BE2C (cell line): ENCODE measurements at regions not wholly inside any gene's neighbourhood (a gene's known extent, or its start where the extent isn't known, plus 50 kb on each side); places are given as distances from the start of the nearest gene placed in this dataset.

Source experiments
- DNase-seq: peaks from one replicate; pipeline ENCODE4 v3.0.0-alpha.2; 2020
- H3K27me3 ChIP-seq: fragments of 250-450 bp; sonication (Bioruptor Pico); 2 replicates; pipeline ENCODE4 v1.5.1; 2020; ENCODE audit warnings: mild to moderate bottlenecking
- H3K36me3 ChIP-seq: fragments of 250-450 bp; sonication (Bioruptor Pico); 2 replicates; pipeline ENCODE4 v1.5.1; 2020; ENCODE audit warnings: mild to moderate bottlenecking
- H3K4me1 ChIP-seq: fragments of 250-450 bp; sonication (Bioruptor Pico); 2 replicates; pipeline ENCODE4 v1.5.1; 2020
- H3K4me3 ChIP-seq: 2 replicates; pipeline ENCODE4 v1.5.1; 2011; ENCODE audit warnings: low read depth, low read length
- H3K9me3 ChIP-seq: fragments of 250-450 bp; sonication (Bioruptor Pico); 2 replicates; pipeline ENCODE4 v1.5.1; 2020
- CTCF ChIP-seq: IDR thresholded peaks from 2 replicates; pipeline ENCODE4 v1.5.1; 2012; ENCODE audit warnings: mild to moderate bottlenecking, low read depth, low read length

- H3K4me3 ChIP-seq = no peak overlapping the region
- no peaks in the 10 kb centered on the region; the same call in 1 of the 2 replicates for H3K27me3 ChIP-seq
- TF ChIP-seq CTCF = no peak
- no peak for DNase-seq
- no peaks in the 10 kb centered on the region for H3K4me1 ChIP-seq
- no peaks in the 10 kb centered on the region for H3K36me3 ChIP-seq
- no peaks in the 10 kb centered on the region for H3K9me3 ChIP-seq
These were observed 96.1 kb upstream of the GOLIM4 start for GRCh38 chr3:168191856-168192255.

GRCh38 chr3:168187233-168187632 is 91.5 kb upstream of the GOLIM4 start:
- H3K4me1 ChIP-seq = no peaks in the 10 kb centered on the region
- H3K4me3 ChIP-seq = no peak overlapping the region
- no peaks in the 10 kb centered on the region for H3K9me3 ChIP-seq
- H3K36me3 ChIP-seq = no peaks in the 10 kb centered on the region
- TF ChIP-seq CTCF = no peak
- no peaks in the 10 kb centered on the region for H3K27me3 ChIP-seq
- no peak for DNase-seq

GRCh38 chr3:168186293-168186983 is 90.7 kb upstream of the GOLIM4 start:
- Histone ChIP-seq H3K4me3 (no peak overlapping the region), H3K9me3 (no peaks in the 10 kb centered on the region), H3K4me1 (no peaks in the 10 kb centered on the region), H3K36me3 (no peaks in the 10 kb centered on the region), H3K27me3 (no peaks in the 10 kb centered on the region)
- TF ChIP-seq CTCF = no peak
- no peak for DNase-seq

- no peaks in the 10 kb centered on the region for H3K36me3 ChIP-seq
- no peak for TF ChIP-seq CTCF
- no peaks in the 10 kb centered on the region for H3K9me3 ChIP-seq
- H3K4me3 ChIP-seq = no peak overlapping the region
- DNase-seq = no peak
- peaks cover 2% of the 10 kb centered on the region; the same call in 1 of the 2 replicates for H3K27me3 ChIP-seq
- no peaks in the 10 kb centered on the region for H3K4me1 ChIP-seq
These were observed 88.0 kb upstream of the GOLIM4 start for GRCh38 chr3:168183774-168184173.

GRCh38 chr3:168168743-168169142 is 73.0 kb upstream of the GOLIM4 start:
- TF ChIP-seq CTCF = no peak
- Histone ChIP-seq H3K4me1 (no peaks in the 10 kb centered on the region), H3K27me3 (peaks cover 13% of the 10 kb centered on the region), H3K36me3 (no peaks in the 10 kb centered on the region), H3K4me3 (no peak overlapping the region), H3K9me3 (no peaks in the 10 kb centered on the region)
- DNase-seq = no peak

- Histone ChIP-seq H3K27me3 (peaks cover 10% of the 10 kb centered on the region), H3K9me3 (no peaks in the 10 kb centered on the region), H3K4me3 (no peak overlapping the region), H3K4me1 (no peaks in the 10 kb centered on the region), H3K36me3 (no peaks in the 10 kb centered on the region)
- DNase-seq = peak; percentile 64
- TF ChIP-seq CTCF = peak; percentile 75
These were observed 69.9 kb upstream of the GOLIM4 start for GRCh38 chr3:168165390-168166269.
